Endothelial cell of umbilical vein (primary cell): ENCODE measurements at regions not wholly inside any gene's neighbourhood (a gene's known extent, or its start where the extent isn't known, plus 50 kb on each side); places are given as distances from the start of the nearest gene placed in this dataset.

Experiments used
- CTCF ChIP-seq, 2 donors: IDR thresholded peaks; 1 replicate in 1 of 2; 2 replicates in 1 of 2; pipeline ENCODE4 v1.5.1; 2011; ENCODE audit warnings: low read length in 2 of 2, mild to moderate bottlenecking in 2 of 2, moderate library complexity in 2 of 2, control low read depth in 1 of 2, inconsistent platforms in 1 of 2, low read depth in 1 of 2; ENCODE audit not compliant: insufficient read depth in 1 of 2; ENCODE audit errors: extremely low read depth in 1 of 2
- MYC ChIP-seq: IDR thresholded peaks from one replicate; pipeline ENCODE4 v1.6.1; 2011; ENCODE audit warnings: mild to moderate bottlenecking, low read depth, low read length
- POLR2AphosphoS5 ChIP-seq: IDR thresholded peaks from 2 replicates; pipeline ENCODE4 v1.6.1; 2012; ENCODE audit warnings: low read depth, mild to moderate bottlenecking, control low read depth, low read length, moderate library complexity; ENCODE audit not compliant: insufficient read depth

DNA sequence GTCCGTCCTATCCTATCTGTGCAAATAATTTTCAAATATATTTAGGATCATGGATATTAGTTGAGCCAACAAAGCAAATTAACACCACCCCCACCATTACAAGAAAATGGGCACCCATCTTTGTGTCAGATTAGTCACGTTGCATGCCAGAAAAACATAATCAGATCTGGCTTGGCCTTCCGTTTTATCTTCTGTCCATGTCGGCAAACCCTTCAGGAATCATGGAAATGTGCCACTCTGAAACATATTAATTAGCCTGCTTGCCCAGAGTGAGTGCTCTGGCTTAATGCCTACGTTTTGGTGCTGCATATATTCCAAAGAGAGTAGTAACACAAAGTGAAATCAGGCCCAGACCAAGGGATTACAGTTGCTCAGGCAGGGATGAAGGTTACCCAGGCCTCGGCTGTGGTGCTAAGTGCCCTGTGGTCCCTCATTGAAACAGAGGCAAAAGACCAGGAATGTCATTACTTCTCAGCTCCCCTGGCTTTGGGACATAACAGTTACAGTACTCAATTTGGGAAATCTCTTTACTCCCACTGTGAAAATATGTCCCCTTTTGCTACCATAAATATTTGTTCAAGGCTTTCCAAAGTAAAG, 154.0 kb upstream of the LSM8 start:
- TF ChIP-seq CTCF (IDR thresholded peaks at IDR 0.05; ENCODE audit: extremely low read depth in 1 of 2, insufficient read depth in 1 of 2, low read depth in 1 of 2, low read length in 2 of 2) (no peak), POLR2AphosphoS5 (no peak), MYC (no peak)
